Stromal cell of bone marrow (primary cell): ENCODE measurements at regions not wholly inside any gene's neighbourhood (a gene's known extent, or its start where the extent isn't known, plus 50 kb on each side); places are given as distances from the start of the nearest gene placed in this dataset.
"Not testable (repeated sequence)": the region's sequence is repeated elsewhere in the genome, so short reads cannot be mapped to it uniquely, and the experiment has no call there.

Experiments used
- DNase-seq: peaks from one replicate; pipeline ENCODE4 v3.0.0-alpha.2; 2012; ENCODE audit warnings: low read depth

DNA sequence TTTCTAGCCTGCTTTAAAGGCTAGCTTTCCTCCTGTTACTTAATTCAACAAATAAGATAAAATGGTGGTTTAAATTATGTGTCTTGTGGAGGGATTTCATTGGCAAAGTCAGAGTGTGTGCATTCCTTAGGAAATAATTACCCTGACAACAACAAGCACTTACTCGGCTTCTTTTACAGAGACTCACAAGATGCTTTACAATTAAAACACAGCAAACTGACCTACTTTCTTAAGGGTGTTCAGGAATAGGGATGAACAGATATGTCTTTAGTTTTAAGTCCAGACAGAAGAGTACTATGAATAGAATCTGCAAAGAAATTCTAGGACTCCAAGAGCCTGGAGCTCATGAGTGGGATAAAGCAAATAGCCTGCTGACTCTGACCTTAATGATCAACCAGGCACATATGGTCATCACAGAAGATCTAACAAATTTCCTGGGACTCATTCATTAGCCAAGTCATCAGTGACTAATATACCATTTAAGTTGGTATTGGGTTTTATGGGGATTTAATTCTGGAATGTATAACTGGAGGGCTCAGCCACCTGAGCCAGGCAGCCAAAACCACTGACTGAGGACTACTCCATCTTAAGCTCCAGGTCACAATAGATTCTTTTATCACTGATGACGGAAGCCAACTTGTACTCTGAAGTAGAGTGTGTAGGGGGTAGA lies 161.8 kb upstream of the RIMS1 start:
- DNase-seq = no peak

DNA sequence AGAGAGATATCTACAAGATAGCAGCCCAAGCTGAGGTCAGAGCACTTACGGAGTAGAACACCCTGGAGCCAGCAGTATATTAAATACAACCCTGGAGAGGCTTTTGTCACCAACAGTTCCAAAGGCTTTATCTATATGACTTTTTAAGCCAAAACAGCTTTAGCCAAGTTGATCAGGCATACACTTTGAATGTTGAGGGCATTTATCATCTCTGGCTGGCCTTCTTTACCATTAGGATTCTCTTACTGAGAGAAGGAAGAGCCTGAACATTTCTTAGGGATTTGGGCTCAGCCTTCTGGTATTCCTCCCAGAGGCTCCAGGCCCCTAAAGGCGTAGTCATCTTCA lies 161.3 kb upstream of the RIMS1 start:
- no peak for DNase-seq

DNA sequence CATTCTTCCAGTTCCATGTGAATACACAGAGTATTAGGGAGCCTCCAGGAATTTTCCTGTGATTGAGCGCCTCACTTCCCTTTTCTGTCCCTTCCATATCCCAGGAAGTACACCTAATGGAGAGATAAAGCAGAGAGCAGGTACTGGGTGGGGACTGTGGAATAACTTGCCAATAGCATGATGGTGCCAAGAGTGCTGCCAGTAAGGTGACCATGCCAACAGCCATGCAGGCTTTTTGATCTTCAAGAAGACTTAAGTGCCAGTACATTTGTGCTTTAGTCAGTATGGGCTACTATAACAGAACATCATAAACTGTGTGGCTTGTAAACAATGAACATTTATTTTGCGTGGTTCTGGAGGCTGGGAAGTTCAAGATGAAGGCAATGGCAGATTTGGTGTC lies 160.2 kb upstream of the RIMS1 start:
- no peak for DNase-seq

DNA sequence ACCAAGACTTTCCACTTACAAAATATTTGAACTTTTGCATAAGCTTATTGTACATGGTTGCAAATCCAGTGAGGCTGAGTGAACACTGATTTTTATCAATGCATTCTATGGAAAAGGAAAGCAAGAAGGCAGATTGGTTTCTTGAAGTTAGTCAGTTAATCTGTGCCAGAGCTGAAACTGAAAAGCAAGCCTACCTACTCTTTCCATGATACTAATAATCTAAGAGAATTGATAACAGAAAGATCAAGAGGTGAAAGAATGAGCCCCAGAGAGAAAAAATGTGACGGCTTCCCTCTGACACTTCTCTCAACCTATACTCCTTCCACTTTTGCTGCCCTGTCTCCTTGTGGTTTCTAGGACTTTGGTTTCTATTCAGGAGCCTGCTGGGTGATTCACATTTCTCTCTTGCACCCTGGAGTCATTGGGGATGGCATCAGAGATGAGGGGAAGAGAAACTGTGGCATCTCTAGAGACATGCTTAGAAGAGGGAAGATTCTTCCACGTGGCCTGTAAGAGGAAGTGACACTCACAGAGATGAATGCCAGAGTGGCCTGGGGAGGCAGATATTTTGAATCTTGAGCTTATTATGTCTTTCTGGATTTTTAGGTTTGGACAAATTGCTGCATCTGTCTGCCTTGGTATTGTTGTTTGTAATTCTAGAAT lies 158.6 kb upstream of the RIMS1 start:
- no peak for DNase-seq

DNA sequence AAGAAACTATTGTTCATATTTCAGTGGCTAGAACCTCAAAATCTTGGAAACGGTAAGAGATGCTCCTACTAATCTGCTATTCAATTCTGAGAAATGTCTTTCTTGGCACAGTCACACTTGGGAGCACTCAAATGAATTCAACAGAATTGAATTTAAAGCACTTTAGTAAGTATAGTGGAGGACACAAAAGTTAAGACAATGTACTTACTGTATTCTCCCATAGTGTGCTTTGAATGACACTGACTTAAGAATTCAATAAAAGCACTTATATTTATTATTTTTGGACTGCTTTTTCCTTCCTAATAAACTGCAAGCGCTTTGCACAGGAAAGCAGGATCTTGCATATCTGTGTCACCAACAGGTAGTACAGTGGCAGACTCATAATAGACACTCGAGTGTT lies 156.1 kb upstream of the RIMS1 start:
- DNase-seq = no peak

DNA sequence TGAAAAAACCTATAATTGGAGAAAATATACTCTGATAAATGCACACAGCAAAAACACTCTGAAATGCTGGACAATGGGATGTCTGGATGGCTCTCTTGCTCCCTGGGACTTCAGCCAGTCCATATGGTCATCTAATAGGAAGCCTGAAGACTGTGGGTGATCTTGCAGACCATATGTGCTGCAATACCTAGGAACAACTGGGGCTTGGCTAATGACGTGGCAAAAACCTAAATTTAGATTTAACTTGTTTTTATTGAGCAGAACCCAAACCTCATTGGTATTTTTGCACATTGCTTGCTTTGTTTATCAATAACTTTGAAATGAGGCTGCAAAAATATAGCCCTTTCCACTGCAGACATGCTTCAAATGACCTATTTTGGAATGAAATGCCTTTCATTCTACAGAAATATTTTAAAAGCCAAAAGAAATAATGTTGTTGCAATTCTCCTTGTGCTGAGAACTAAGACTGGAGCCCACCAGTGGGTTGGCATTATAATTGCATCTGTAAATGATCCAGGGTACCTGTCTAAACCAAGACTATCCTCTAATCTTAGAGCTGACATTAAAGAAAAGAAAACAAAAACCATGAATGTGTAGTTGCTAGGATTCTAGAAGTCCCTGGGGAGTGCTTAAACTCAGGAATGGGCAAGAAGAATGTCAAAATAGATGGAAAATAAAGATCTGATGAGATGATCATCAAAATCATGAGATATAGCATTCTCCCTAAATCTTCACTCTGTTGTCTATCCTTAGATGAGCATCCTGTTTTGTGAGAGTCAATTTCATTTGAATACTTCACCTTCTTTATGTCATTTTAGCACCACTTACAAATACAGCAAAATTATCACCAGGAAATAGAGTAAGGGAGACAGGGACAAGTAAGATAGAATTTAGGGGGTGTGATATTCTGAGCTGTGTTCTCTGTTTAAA lies 152.1 kb upstream of the RIMS1 start:
- DNase-seq = peak; percentile 38

DNA sequence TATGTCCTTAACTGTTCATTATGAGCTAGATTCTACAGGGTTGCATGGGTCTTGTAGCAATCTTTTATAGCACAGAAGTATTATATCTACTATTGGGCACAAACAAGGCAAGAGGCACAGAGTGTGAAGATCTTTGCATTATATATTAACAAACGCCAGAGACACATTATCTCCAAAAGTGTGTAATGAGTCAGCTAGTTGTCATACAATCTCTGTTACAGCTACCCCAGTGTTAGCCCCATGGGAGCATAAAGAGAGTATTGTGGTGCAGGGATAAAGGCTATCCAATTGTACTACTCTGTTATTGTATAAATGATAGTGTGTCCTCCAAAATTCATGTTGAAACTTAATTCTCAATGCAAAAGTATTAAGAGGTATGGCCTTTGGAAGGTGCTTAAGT lies 148.4 kb upstream of the RIMS1 start:
- DNase-seq = no peak

DNA sequence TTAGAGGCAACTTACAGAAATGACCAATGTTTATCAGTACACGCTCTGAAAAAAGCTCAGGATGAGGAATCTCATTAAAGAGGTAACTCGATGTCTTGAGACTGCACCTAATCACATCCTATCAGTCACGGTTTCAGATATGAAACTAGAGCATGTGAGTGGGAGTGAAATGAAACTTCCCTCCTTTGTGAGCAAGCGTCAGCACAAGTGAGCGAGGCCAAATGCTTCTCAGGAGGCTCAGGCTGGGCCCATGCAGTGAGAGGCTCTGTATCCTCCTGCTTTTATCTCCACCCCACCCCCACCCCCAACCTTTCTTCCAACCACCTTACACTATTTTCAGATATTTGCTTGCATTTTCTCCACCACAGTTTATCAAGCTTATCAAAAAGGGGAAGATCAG lies 140.8 kb upstream of the RIMS1 start:
- DNase-seq = no peak

DNA sequence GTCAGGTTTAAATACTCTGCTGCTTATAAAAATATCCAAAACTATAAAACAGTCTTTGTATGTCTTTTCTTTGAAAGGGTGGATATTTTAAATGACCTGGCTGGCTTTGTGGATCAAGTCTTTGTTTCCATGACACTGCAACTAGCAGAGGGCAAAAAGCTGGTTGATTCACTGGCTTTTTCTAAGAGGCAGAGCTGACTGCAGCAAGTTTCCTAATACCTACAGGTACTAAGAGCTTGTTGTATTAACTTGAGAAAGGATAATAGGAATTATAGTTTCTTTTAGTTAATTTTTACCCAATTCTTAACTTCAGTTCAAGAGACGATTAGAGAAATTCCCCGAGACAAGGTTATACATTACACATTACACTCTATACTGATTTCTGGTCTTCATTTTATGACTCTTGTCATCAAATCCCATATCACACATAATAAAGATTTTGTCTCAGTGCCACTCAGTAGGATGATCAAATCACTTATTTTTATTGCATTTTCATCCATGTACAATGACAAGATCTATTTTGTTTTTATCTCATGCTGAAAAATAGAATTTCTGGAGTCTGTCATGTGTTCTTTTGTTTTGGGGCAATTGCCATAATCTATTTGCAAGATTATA lies 120.1 kb upstream of the RIMS1 start:
- no peak for DNase-seq

DNA sequence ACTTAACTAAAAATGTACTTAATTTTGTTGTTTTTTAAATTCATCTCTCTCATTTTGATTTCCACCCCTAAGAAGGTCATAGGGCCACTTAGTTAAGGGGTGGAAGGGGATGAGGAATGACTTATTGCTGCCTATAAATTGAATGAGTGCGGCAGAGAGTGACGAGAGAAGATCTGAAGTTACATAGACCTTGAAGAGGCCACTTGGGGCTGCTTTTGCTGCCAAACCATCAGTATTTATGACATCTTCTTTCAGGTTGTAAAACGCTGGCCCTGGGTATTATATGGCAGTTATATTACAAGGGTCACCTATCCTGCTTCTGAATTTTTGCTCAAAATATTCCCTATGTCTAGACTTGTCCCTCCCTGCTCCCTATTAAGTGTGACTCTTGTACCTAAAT lies 119.6 kb upstream of the RIMS1 start:
- DNase-seq = no peak

DNA sequence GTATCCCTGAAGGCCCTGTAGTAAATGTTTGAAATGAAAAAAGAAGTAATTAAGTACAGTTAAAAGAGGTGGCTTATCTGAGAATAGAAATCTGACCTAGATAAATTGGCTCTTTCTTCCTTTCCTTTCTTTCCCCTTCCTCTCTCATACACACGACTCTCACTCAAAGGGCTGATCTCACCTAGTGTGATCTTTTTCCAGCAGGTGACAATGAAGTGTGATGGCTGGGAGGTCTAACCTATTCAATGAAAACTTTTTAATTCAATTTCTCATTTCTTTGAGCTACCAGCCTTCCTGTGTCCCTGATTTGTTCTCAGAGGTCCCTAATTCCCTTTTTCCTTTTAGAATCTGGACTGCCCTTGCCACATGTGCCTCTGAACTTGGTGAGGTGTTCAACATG lies 118.0 kb upstream of the RIMS1 start:
- no peak for DNase-seq

DNA sequence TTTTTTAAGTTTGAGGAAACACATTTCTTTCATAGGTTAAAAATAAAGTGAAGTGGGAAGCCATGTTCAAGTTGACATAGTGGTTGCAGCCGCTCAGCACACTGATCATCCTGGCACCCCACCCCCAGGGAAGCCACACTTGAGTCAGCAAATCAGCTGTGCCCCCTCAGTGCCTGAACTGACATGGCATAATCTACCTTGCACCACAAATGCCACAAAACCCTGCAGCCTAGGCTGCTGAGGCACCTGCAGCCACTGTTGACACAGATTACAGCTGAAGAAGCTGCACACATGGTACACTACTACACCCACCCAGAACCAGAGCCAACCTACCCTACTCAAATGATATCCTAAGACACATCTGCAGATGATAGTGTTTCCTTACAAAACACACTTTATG lies 77.5 kb upstream of the RIMS1 start:
- DNase-seq = no peak

DNA sequence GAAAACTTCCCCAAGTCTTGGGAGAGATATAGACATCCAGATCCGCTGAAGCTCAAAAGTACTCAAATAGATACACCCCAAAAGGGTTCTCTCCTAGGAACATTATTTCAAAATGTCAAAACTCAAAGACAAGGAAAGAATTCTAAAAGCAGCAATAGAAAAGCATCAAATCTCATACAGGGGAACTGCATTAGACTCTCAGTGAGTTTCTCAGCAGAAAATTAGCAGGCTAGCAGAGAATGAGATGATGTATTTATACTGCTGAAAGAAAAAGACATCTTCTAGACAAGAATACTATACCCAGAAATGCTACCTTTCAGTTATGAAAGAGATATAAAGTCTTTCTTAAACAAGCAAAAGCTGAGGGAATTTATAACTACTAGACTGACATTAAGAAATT lies 75.5 kb upstream of the RIMS1 start:
- DNase-seq = no peak

DNA sequence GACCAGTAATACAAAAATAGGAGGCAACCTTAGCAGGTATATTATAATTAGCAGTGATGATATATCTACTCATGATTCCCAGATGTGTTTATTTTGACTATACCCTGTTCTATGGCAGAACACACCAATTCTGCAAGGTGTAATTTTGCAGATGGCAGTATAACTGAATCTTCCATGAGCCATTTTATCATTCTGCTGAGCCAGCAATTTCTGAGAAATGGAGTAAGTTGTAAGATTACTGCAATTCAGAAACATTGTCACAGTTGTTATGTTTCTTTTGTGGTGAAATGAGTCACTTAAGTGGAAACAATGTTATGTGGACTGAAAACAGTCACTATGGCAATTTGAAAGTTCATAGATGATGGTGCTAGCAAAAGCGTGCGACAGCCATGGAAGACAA lies 63.7 kb upstream of the RIMS1 start:
- DNase-seq = peak; percentile 26

DNA sequence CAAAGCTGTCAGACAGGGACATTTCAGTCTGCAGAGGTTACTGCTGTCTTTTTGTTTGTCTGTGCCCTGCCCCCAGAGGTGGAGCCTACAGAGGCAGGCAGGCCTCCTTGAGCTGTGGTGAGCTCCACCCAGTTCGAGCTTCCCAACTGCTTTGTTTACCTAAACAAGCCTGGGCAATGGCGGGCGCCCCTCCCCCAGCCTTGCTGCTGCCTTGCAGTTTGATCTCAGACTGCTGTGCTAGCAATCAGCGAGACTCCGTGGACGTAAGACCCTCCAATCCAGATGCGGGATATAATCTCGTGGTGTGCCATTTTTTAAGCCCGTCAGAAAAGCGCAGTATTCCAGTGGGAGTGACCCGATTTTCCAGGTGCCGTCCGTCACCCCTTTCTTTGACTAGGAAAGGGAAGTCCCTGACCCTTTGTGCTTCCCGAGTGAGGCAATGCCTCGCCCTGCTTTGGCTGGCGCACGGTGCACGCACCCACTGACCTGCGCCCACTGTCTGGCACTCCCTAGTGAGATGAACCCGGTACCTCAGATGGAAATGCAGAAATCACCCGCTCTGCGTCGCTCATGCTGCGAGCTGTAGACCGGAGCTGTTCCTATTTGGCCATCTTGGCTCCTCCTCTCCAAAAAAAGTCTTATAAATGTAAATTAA lies 54.1 kb upstream of the RIMS1 start:
- not testable (repeated sequence) for DNase-seq
